HCT116 (cell line): ENCODE measurements at regions not wholly inside any gene's neighbourhood (a gene's known extent, or its start where the extent isn't known, plus 50 kb on each side); places are given as distances from the start of the nearest gene placed in this dataset.

ENCODE experiments used
- ATAC-seq: fragments of 200-7000 bp; cut with Tn5 transposase; 2 replicates; pipeline ENCODE4 v1.9.1; 2020; ENCODE audit warnings: mild to moderate bottlenecking, moderate library complexity
- BruUV-seq: library from RNA; stranded (reverse); fragments of 400-500 nt; replicated peaks from 2 replicates; lab custom pipeline; 2021; lab: Mats Ljungman, UMichigan
- CTCF ChIA-PET: fragments of 300-600 bp; sonication (Branson Sonifier 250); formaldehyde crosslinking; loops from one replicate; lab custom pipeline; 2021; ENCODE audit warnings: antibody characterized with exemption; lab: Charles Lee
- POLR2A ChIA-PET: fragments of 300-600, 350-600 bp; sonication (Branson Sonifier 250); formaldehyde crosslinking; loops from one replicate; lab custom pipeline; 2021; ENCODE audit warnings: antibody characterized with exemption; lab: Charles Lee
- RAD21 ChIA-PET, 2 experiments: fragments of 300-600 bp; sonication (Branson Sonifier 250); formaldehyde crosslinking; loops; one replicate each; lab custom pipeline; 2023; ENCODE audit warnings: low total read pairs in 2 of 2; ENCODE audit not compliant: uncharacterized antibody in 2 of 2, unreplicated experiment in 2 of 2, low non-redundant PET in 1 of 2; lab: Charles Lee
- DNase-seq: peaks from one replicate; pipeline ENCODE4 v3.0.0-alpha.2; 2010; ENCODE audit warnings: low read depth, low spot score
- H2AFZ ChIP-seq: fragments of 200-600 bp; shearing (Covaris generic), sonication (generic); 2 replicates; pipeline ENCODE4 v1.6.1; 2017; ENCODE audit warnings: low read depth, mixed run types, mixed read lengths, antibody characterized with exemption, low read length; ENCODE audit not compliant: poor library complexity, severe bottlenecking
- H3K27ac ChIP-seq: 2 replicates; pipeline ENCODE4 v1.5.1; 2012; ENCODE audit warnings: low read depth, low read length
- H3K27me3 ChIP-seq: fragments of 200-600 bp; sonication (generic); 2 replicates; pipeline ENCODE4 v1.6.1; 2016; ENCODE audit warnings: mixed run types, low read length, mixed read lengths; ENCODE audit not compliant: insufficient read depth
- H3K36me3 ChIP-seq, 2 experiments: fragments of 200-500 bp in 1 of 2; fragments of 200-600 bp in 1 of 2; sonication (Bioruptor generic) in 1 of 2; sonication (generic) in 1 of 2; 2 replicates each; pipeline versions ENCODE4 v1.5.1 to v1.6.1; 2014 to 2016; ENCODE audit warnings: low read length in 2 of 2, inconsistent platforms in 1 of 2, mixed read lengths in 1 of 2, mixed run types in 1 of 2; ENCODE audit not compliant: insufficient read depth in 2 of 2, control insufficient read depth in 1 of 2
- H3K4me1 ChIP-seq, 2 experiments: fragments of 200-600 bp in 1 of 2; sonication (generic) in 1 of 2; 2 replicates each; pipeline versions ENCODE4 v1.5.1 to v1.6.1; 2012 to 2017; ENCODE audit warnings: low read length in 2 of 2, inconsistent platforms in 1 of 2, mild to moderate bottlenecking in 1 of 2, mixed read lengths in 1 of 2, mixed run types in 1 of 2, moderate library complexity in 1 of 2; ENCODE audit not compliant: insufficient read depth in 2 of 2, control insufficient read depth in 1 of 2
- H3K4me2 ChIP-seq: fragments of 200-600 bp; sonication (generic); 2 replicates; pipeline ENCODE4 v1.6.1; 2017; ENCODE audit warnings: mixed run types, low read length, mixed read lengths
- H3K4me3 ChIP-seq, 2 experiments: fragments of 200-600 bp in 1 of 2; sonication (generic) in 1 of 2; replicated peaks in 1 of 2; 2 replicates each; pipeline ENCODE4 v1.5.1; 2011 to 2016; ENCODE audit warnings: low read length in 2 of 2, control low read depth in 1 of 2, low read depth in 1 of 2, mild to moderate bottlenecking in 1 of 2, mixed read lengths in 1 of 2, mixed run types in 1 of 2
- H3K79me2 ChIP-seq: fragments of 200-600 bp; sonication (generic); 2 replicates; pipeline ENCODE4 v1.6.1; 2017; ENCODE audit warnings: mild to moderate bottlenecking, mixed run types, low read length, moderate library complexity, mixed read lengths; ENCODE audit not compliant: insufficient read depth
- H3K9ac ChIP-seq: fragments of 200-600 bp; sonication (generic); 2 replicates; pipeline ENCODE4 v1.6.1; 2016; ENCODE audit warnings: low read length, mixed read lengths
- H3K9me2 ChIP-seq: fragments of 200-600 bp; sonication (generic), shearing (Covaris generic); 2 replicates; pipeline ENCODE4 v1.6.1; 2017; ENCODE audit warnings: mixed run types, mild to moderate bottlenecking, moderate library complexity; ENCODE audit not compliant: insufficient read depth
- H3K9me3 ChIP-seq, 2 experiments: fragments of 200-500 bp in 1 of 2; fragments of 200-600 bp in 1 of 2; sonication (Bioruptor generic) in 1 of 2; sonication (generic) in 1 of 2; 2 replicates each; pipeline ENCODE4 v1.6.1; 2014 to 2017; ENCODE audit warnings: low read length in 2 of 2, mixed read lengths in 2 of 2, inconsistent platforms in 1 of 2, low read depth in 1 of 2, mild to moderate bottlenecking in 1 of 2, mixed run types in 1 of 2, moderate library complexity in 1 of 2; ENCODE audit not compliant: control insufficient read depth in 1 of 2, insufficient read depth in 1 of 2
- H4K20me1 ChIP-seq: fragments of 200-600 bp; sonication (generic), shearing (Covaris generic); 2 replicates; pipeline ENCODE4 v1.6.1; 2017; ENCODE audit warnings: mixed run types, mild to moderate bottlenecking, moderate library complexity; ENCODE audit not compliant: insufficient read depth
- CBX3 ChIP-seq: IDR thresholded peaks from 2 replicates; pipeline ENCODE4 v1.6.1; 2012; ENCODE audit warnings: low read depth
- CEBPB ChIP-seq: IDR thresholded peaks from 2 replicates; pipeline ENCODE4 v1.6.1; 2012; ENCODE audit warnings: low read depth
- CTCF ChIP-seq, 3 experiments: fragments of 200-600 bp in 1 of 3; sonication (generic) in 1 of 3; IDR thresholded peaks in 2 of 3; conservative IDR thresholded peaks in 1 of 3; 2 replicates each; pipeline ENCODE4 v1.5.1; 2012 to 2017; ENCODE audit warnings: low read depth in 2 of 3, low read length in 2 of 3, antibody characterized with exemption in 1 of 3, borderline replicate concordance in 1 of 3, control low read depth in 1 of 3, mild to moderate bottlenecking in 1 of 3, mixed read lengths in 1 of 3, mixed run types in 1 of 3, moderate library complexity in 1 of 3; ENCODE audit not compliant: insufficient read depth in 1 of 3
- EGR1 ChIP-seq: IDR thresholded peaks from 2 replicates; pipeline ENCODE4 v1.6.1; 2012; ENCODE audit warnings: low read depth
- EZH2 ChIP-seq: fragments of 200-600 bp; sonication (generic); IDR thresholded peaks from 2 replicates; pipeline ENCODE4 v1.6.1; 2017; ENCODE audit warnings: antibody characterized with exemption, mixed run types
- EZH2phosphoT487 ChIP-seq: fragments of 200-600 bp; IDR thresholded peaks from 2 replicates; pipeline ENCODE4 v1.6.1; 2018; ENCODE audit warnings: antibody characterized with exemption, borderline replicate concordance
- JUND ChIP-seq: IDR thresholded peaks from 2 replicates; pipeline ENCODE4 v1.6.1; 2012
- MAX ChIP-seq: IDR thresholded peaks from 2 replicates; pipeline ENCODE4 v1.6.1; 2012
- POLR2A ChIP-seq: IDR thresholded peaks from 2 replicates; pipeline ENCODE4 v1.7.0; 2011; ENCODE audit warnings: borderline replicate concordance; ENCODE audit not compliant: insufficient read depth, insufficient read length; ENCODE audit errors: extremely low read depth
- POLR2AphosphoS5 ChIP-seq: IDR thresholded peaks from 2 replicates; pipeline ENCODE4 v1.6.1; 2011; ENCODE audit warnings: mild to moderate bottlenecking, low read depth, low read length, moderate library complexity
- RAD21 ChIP-seq: IDR thresholded peaks from 2 replicates; pipeline ENCODE4 v1.6.1; 2012; ENCODE audit warnings: low read depth, mild to moderate bottlenecking
- REST ChIP-seq: IDR thresholded peaks from 2 replicates; pipeline ENCODE4 v1.6.1; 2012; ENCODE audit warnings: low read depth
- SIN3A ChIP-seq: IDR thresholded peaks from 2 replicates; pipeline ENCODE4 v1.6.1; 2012; ENCODE audit warnings: low read depth
- SP1 ChIP-seq: IDR thresholded peaks from 2 replicates; pipeline ENCODE4 v1.6.1; 2012; ENCODE audit warnings: low read depth
- SRF ChIP-seq: IDR thresholded peaks from 2 replicates; pipeline ENCODE4 v1.6.1; 2012; ENCODE audit warnings: low read depth
- TCF7L2 ChIP-seq: IDR thresholded peaks from 2 replicates; pipeline ENCODE4 v1.7.0; 2011; ENCODE audit warnings: borderline replicate concordance, inconsistent platforms; ENCODE audit not compliant: insufficient read depth, insufficient read length; ENCODE audit errors: extremely low read depth
- YY1 ChIP-seq: IDR thresholded peaks from 2 replicates; pipeline ENCODE4 v1.6.1; 2011; ENCODE audit warnings: low read length, low read depth, moderate library complexity, mild to moderate bottlenecking; ENCODE audit not compliant: insufficient replicate concordance; ENCODE audit errors: extremely low read depth
- ZBTB33 ChIP-seq: IDR thresholded peaks from 2 replicates; pipeline ENCODE4 v1.6.1; 2011; ENCODE audit warnings: mild to moderate bottlenecking, low read length, moderate library complexity; ENCODE audit not compliant: insufficient replicate concordance; ENCODE audit errors: extremely low read depth
- ZFX ChIP-seq: fragments of 450-650 bp; IDR thresholded peaks from 2 replicates; pipeline ENCODE4 v1.6.1; 2017
- ZNF274 ChIP-seq: fragments of 200-500 bp; sonication (Bioruptor generic); IDR thresholded peaks from 2 replicates; pipeline ENCODE4 v1.6.1; 2014; ENCODE audit warnings: mild to moderate bottlenecking, low read depth, low read length, inconsistent platforms
- intact Hi-C: fragments of 100-400 bp; cut with micrococcal nuclease; formaldehyde crosslinking; loops from 2 replicates; pipeline ENCODE4 v1.10.0; 2022

- no peak overlapping the region for H2AFZ ChIP-seq
- no TSS peak for BruUV-seq
- no peaks in the 10 kb centered on the region for H3K4me1 ChIP-seq
- RAD21 ChIA-PET: no interaction called here
- H3K36me3 ChIP-seq: no peaks in the 10 kb centered on the region
- DNase-seq (no peak), ATAC-seq (no peak)
- no peak overlapping the region for H3K4me3 ChIP-seq
- intact Hi-C loops: no loop called here
- no peak for TF ChIP-seq SP1
- no peak for TF ChIP-seq JUND
- TF ChIP-seq SRF: no peak
- no peak for TF ChIP-seq EGR1
- no peak for TF ChIP-seq ZBTB33
- no peak for TF ChIP-seq POLR2A
- no peak for TF ChIP-seq SIN3A
- no peak for TF ChIP-seq EZH2
- no peak for TF ChIP-seq RAD21
- no peak for TF ChIP-seq CEBPB
- TF ChIP-seq ZNF274: no peak
- TF ChIP-seq TCF7L2: no peak
- no peak for TF ChIP-seq CBX3
- TF ChIP-seq EZH2phosphoT487: no peak
- TF ChIP-seq REST: no peak
- TF ChIP-seq CTCF (IDR thresholded peaks at IDR 0.05 in 2 of 3, conservative IDR thresholded peaks at IDR 0.05 in 1 of 3; ENCODE audit: borderline replicate concordance in 1 of 3, insufficient read depth in 1 of 3, low read depth in 2 of 3, low read length in 2 of 3): no peak
- no peak for TF ChIP-seq MAX
- no peak for TF ChIP-seq POLR2AphosphoS5
- TF ChIP-seq ZFX: no peak
- no peak for TF ChIP-seq YY1
- no peaks in the 10 kb centered on the region for H3K9me3 ChIP-seq
- no peak overlapping the region for H3K9ac ChIP-seq
- H3K79me2 ChIP-seq: no peaks in the 10 kb centered on the region
- no peaks in the 10 kb centered on the region for H4K20me1 ChIP-seq
- no peaks in the 10 kb centered on the region for H3K27me3 ChIP-seq
- POLR2A ChIA-PET: no interaction called here
- no peak overlapping the region for H3K27ac ChIP-seq
- CTCF ChIA-PET: no interaction called here
- no peak overlapping the region for H3K4me2 ChIP-seq
- no peaks in the 10 kb centered on the region for H3K9me2 ChIP-seq
Measured at GRCh38 chr4:84046551-84046950, 452.5 kb downstream of the NKX6-1 start.
